ENCODE measurements at regions not wholly inside any gene's neighbourhood (a gene's known extent, or its start where the extent isn't known, plus 50 kb on each side); places are given as distances from the start of the nearest gene placed in this dataset.

GRCh38 chr17:21524211-21524591 lies 148.0 kb downstream of the KCNJ12 start:
- DNase-seq = no peak
- Histone ChIP-seq H3K4me1 (no peaks in the 10 kb centered on the region), H3K9me3 (no peaks in the 10 kb centered on the region), H3K36me3 (no peaks in the 10 kb centered on the region), H3K9ac (ENCODE audit: low read depth in 2 of 2, low read length in 2 of 2) (no peak overlapping the region), H3K27me3 (no peaks in the 10 kb centered on the region), H3K4me3 (no peak overlapping the region), H3K27ac (no peak overlapping the region)
- intact Hi-C loops (cut with DNase I) = no loop called here
- TF ChIP-seq CTCF (IDR thresholded peaks at IDR 0.05) = no peak

GRCh38 chr17:21525464-21526130 lies 149.4 kb downstream of the KCNJ12 start:
- TF ChIP-seq CTCF (IDR thresholded peaks at IDR 0.05) = no peak
- no peak for DNase-seq
- H3K27ac ChIP-seq = no peak overlapping the region

GRCh38 chr17:21528031-21528695 lies 152.0 kb downstream of the KCNJ12 start:
- DNase-seq = no peak
- H3K27me3 ChIP-seq = no peaks in the 10 kb centered on the region
- intact Hi-C loops (cut with DNase I) = no loop called here
- no peaks in the 10 kb centered on the region for H3K4me1 ChIP-seq
- no peak overlapping the region for H3K4me3 ChIP-seq
- no peak overlapping the region for H3K27ac ChIP-seq
- no peak for TF ChIP-seq CTCF (IDR thresholded peaks at IDR 0.05)
- no peaks in the 10 kb centered on the region for H3K9me3 ChIP-seq
- no peak overlapping the region for H3K9ac ChIP-seq (ENCODE audit: low read depth in 2 of 2, low read length in 2 of 2)
- H3K36me3 ChIP-seq = no peaks in the 10 kb centered on the region

More at GRCh38 chr17:21525464-21526130, 149.4 kb downstream of the KCNJ12 start:
- Histone ChIP-seq H3K4me1 (no peaks in the 10 kb centered on the region), H3K36me3 (no peaks in the 10 kb centered on the region), H3K9me3 (no peaks in the 10 kb centered on the region), H3K27me3 (no peaks in the 10 kb centered on the region), H3K9ac (ENCODE audit: low read depth in 2 of 2, low read length in 2 of 2) (no peak overlapping the region), H3K4me3 (no peak overlapping the region)
- intact Hi-C loops (cut with DNase I) = no loop called here

- H3K4me3 ChIP-seq = no peak overlapping the region
- H3K4me1 ChIP-seq = no peaks in the 10 kb centered on the region
- no peaks in the 10 kb centered on the region for H3K36me3 ChIP-seq
- no peaks in the 10 kb centered on the region for H3K9me3 ChIP-seq
- DNase-seq = no peak
- intact Hi-C loops (cut with DNase I) = no loop called here
- no peaks in the 10 kb centered on the region for H3K27me3 ChIP-seq
- TF ChIP-seq CTCF (IDR thresholded peaks at IDR 0.05) = no peak
- no peak overlapping the region for H3K27ac ChIP-seq
- H3K9ac ChIP-seq (ENCODE audit: low read depth in 2 of 2, low read length in 2 of 2) = no peak overlapping the region
Observed at GRCh38 chr17:21530311-21530710, 154.2 kb downstream of the KCNJ12 start.

- intact Hi-C loops (cut with DNase I) = no loop called here
- Histone ChIP-seq H3K9me3 (no peaks in the 10 kb centered on the region), H3K27me3 (no peaks in the 10 kb centered on the region), H3K36me3 (no peaks in the 10 kb centered on the region), H3K4me3 (no peak overlapping the region), H3K4me1 (no peaks in the 10 kb centered on the region), H3K9ac (ENCODE audit: low read depth in 2 of 2, low read length in 2 of 2) (no peak overlapping the region), H3K27ac (no peak overlapping the region)
- TF ChIP-seq CTCF (IDR thresholded peaks at IDR 0.05) = no peak
- DNase-seq = no peak
Observed at GRCh38 chr17:21530841-21531240, 154.7 kb downstream of the KCNJ12 start.

Data from colonic mucosa (tissue), 4 donors.